Tibial artery (tissue), 4 donors: ENCODE measurements at regions not wholly inside any gene's neighbourhood (a gene's known extent, or its start where the extent isn't known, plus 50 kb on each side); places are given as distances from the start of the nearest gene placed in this dataset.

ENCODE experiments used
- DNase-seq, 2 donors: peaks; one replicate each; pipeline ENCODE4 v3.0.0-alpha.2; 2019
- H3K27ac ChIP-seq, 2 donors: fragments of 200-600 bp; sonication (generic) in 1 of 2; 1 replicate in 1 of 2; 2 replicates in 1 of 2; pipeline ENCODE4 v1.5.1; 2018 to 2019; ENCODE audit warnings: mild to moderate bottlenecking in 1 of 2
- H3K27me3 ChIP-seq, 2 donors: fragments of 200-600 bp; sonication (generic) in 1 of 2; one replicate each; pipeline versions ENCODE4 v1.5.1 to v1.6.0; 2016 to 2019
- H3K36me3 ChIP-seq, 3 donors: fragments of 200-600 bp; sonication (generic) in 2 of 3; one replicate each; pipeline ENCODE4 v1.5.1; 2016 to 2019; ENCODE audit warnings: mild to moderate bottlenecking in 2 of 3
- H3K4me1 ChIP-seq, 4 donors: fragments of 200-600 bp; sonication (generic) in 2 of 4; 1 replicate in 3 of 4; 2 replicates in 1 of 4; pipeline ENCODE4 v1.5.1; 2016 to 2019
- H3K4me3 ChIP-seq, 2 donors: fragments of 200-600 bp; sonication (generic) in 1 of 2; 1 replicate in 1 of 2; 2 replicates in 1 of 2; pipeline ENCODE4 v1.5.1; 2018 to 2019; ENCODE audit warnings: mild to moderate bottlenecking in 2 of 2
- H3K9me3 ChIP-seq, 3 donors: fragments of 200-600 bp; sonication (generic) in 1 of 3; one replicate each; pipeline ENCODE4 v1.5.1; 2016 to 2019
- CTCF ChIP-seq, 2 experiments: fragments of 200-600 bp in 1 of 2; fragments of 450-650 bp in 1 of 2; IDR thresholded peaks; one replicate each; pipeline ENCODE4 v1.5.1; 2017 to 2019; ENCODE audit warnings: antibody characterized with exemption in 2 of 2, mild to moderate bottlenecking in 1 of 2, moderate library complexity in 1 of 2
- intact Hi-C: fragments of 100-400 bp; cut with DNase I; formaldehyde crosslinking; loops from one replicate; pipeline ENCODE4 v1.15.0; 2023; ENCODE audit warnings: low total_unique reads

- Histone ChIP-seq H3K27me3 (no peaks in the 10 kb centered on the region), H3K4me1 (no peaks in the 10 kb centered on the region), H3K4me3 (no peak overlapping the region), H3K27ac (no peak overlapping the region), H3K36me3 (no peaks in the 10 kb centered on the region), H3K9me3 (no peaks in the 10 kb centered on the region)
- TF ChIP-seq CTCF (IDR thresholded peaks at IDR 0.05) = no peak
- DNase-seq = no peak
- intact Hi-C loops = no loop called here
These were observed 1006.8 kb downstream of the ADGRL2 start for GRCh38 chr1:82807563-82807962.

GRCh38 chr1:82806133-82806532 lies 1005.4 kb downstream of the ADGRL2 start:
- intact Hi-C loops = no loop called here
- DNase-seq = no peak
- no peak overlapping the region for H3K27ac ChIP-seq
- H3K36me3 ChIP-seq = no peaks in the 10 kb centered on the region
- no peaks in the 10 kb centered on the region for H3K9me3 ChIP-seq
- H3K27me3 ChIP-seq = no peaks in the 10 kb centered on the region
- TF ChIP-seq CTCF (IDR thresholded peaks at IDR 0.05) = no peak
- H3K4me3 ChIP-seq = no peak overlapping the region
- no peaks in the 10 kb centered on the region for H3K4me1 ChIP-seq

GRCh38 chr1:82801176-82801575 lies 1000.4 kb downstream of the ADGRL2 start:
- DNase-seq = no peak
- TF ChIP-seq CTCF (IDR thresholded peaks at IDR 0.05) = no peak

GRCh38 chr1:82800721-82801120 lies 1000.0 kb downstream of the ADGRL2 start:
- Histone ChIP-seq H3K9me3 (no peaks in the 10 kb centered on the region), H3K36me3 (no peaks in the 10 kb centered on the region), H3K27me3 (no peaks in the 10 kb centered on the region), H3K27ac (no peak overlapping the region), H3K4me3 (no peak overlapping the region), H3K4me1 (no peaks in the 10 kb centered on the region)
- intact Hi-C loops = no loop called here
- TF ChIP-seq CTCF (IDR thresholded peaks at IDR 0.05) = no peak
- no peak for DNase-seq

More at GRCh38 chr1:82801176-82801575, 1000.4 kb downstream of the ADGRL2 start:
- no peaks in the 10 kb centered on the region for H3K27me3 ChIP-seq
- H3K4me3 ChIP-seq = no peak overlapping the region
- intact Hi-C loops = no loop called here
- H3K4me1 ChIP-seq = no peaks in the 10 kb centered on the region
- H3K9me3 ChIP-seq = no peaks in the 10 kb centered on the region
- H3K36me3 ChIP-seq = no peaks in the 10 kb centered on the region
- no peak overlapping the region for H3K27ac ChIP-seq

GRCh38 chr1:82799261-82799660 lies 998.5 kb downstream of the ADGRL2 start:
- no peak overlapping the region for H3K27ac ChIP-seq
- H3K4me1 ChIP-seq = no peaks in the 10 kb centered on the region
- no peaks in the 10 kb centered on the region for H3K9me3 ChIP-seq
- TF ChIP-seq CTCF (IDR thresholded peaks at IDR 0.05) = no peak
- no peaks in the 10 kb centered on the region for H3K27me3 ChIP-seq
- no peaks in the 10 kb centered on the region for H3K36me3 ChIP-seq
- H3K4me3 ChIP-seq = no peak overlapping the region
- intact Hi-C loops = no loop called here
- DNase-seq = no peak

- H3K4me1 ChIP-seq = no peaks in the 10 kb centered on the region
- H3K27ac ChIP-seq = no peak overlapping the region
- no peak overlapping the region for H3K4me3 ChIP-seq
- no peaks in the 10 kb centered on the region for H3K36me3 ChIP-seq
- H3K9me3 ChIP-seq = peaks cover 0 to 5% (median 3%) of the 10 kb centered on the region in 3 donors
- intact Hi-C loops = no loop called here
- DNase-seq = no peak
- TF ChIP-seq CTCF (IDR thresholded peaks at IDR 0.05) = no peak
- no peaks in the 10 kb centered on the region for H3K27me3 ChIP-seq
These were observed 994.9 kb downstream of the ADGRL2 start for GRCh38 chr1:82795508-82796149.
